ENCODE measurements at regions not wholly inside any gene's neighbourhood (a gene's known extent, or its start where the extent isn't known, plus 50 kb on each side); places are given as distances from the start of the nearest gene placed in this dataset.
A peak's percentile ranks its signal among the peaks of the same experiment; 100 is the strongest.

GRCh38 chr5:4065472-4066320 is 470.1 kb downstream of the IRX1 start:
- no peak for DNase-seq (ENCODE audit: low read depth, low spot score)

- DNase-seq (ENCODE audit: low read depth, low spot score) = no peak
Measured at GRCh38 chr5:4068171-4068570, 472.5 kb downstream of the IRX1 start.

GRCh38 chr5:4078544-4078943 is 482.9 kb downstream of the IRX1 start:
- no peak for DNase-seq (ENCODE audit: low read depth, low spot score)

- DNase-seq (ENCODE audit: low read depth, low spot score) = peak; percentile 14
Measured at GRCh38 chr5:4079831-4080230, 484.2 kb downstream of the IRX1 start.

- DNase-seq (ENCODE audit: low read depth, low spot score) = no peak
Measured at GRCh38 chr5:4080370-4080769, 484.7 kb downstream of the IRX1 start.

GRCh38 chr5:4081059-4081458 is 485.4 kb downstream of the IRX1 start:
- no peak for DNase-seq (ENCODE audit: low read depth, low spot score)

GRCh38 chr5:4081466-4081865 is 485.8 kb downstream of the IRX1 start:
- DNase-seq (ENCODE audit: low read depth, low spot score) = no peak

- DNase-seq (ENCODE audit: low read depth, low spot score) = peak; percentile 42
Measured at GRCh38 chr5:4082966-4083564, 487.4 kb downstream of the IRX1 start.

- DNase-seq (ENCODE audit: low read depth, low spot score) = no peak
Measured at GRCh38 chr5:4083591-4084337, 488.1 kb downstream of the IRX1 start.

- no peak for DNase-seq (ENCODE audit: low read depth, low spot score)
Measured at GRCh38 chr5:4086081-4086480, 490.4 kb downstream of the IRX1 start.

GRCh38 chr5:4087110-4087509 is 491.5 kb downstream of the IRX1 start:
- no peak for DNase-seq (ENCODE audit: low read depth, low spot score)

- no peak for DNase-seq (ENCODE audit: low read depth, low spot score)
Measured at GRCh38 chr5:4089087-4089486, 493.5 kb downstream of the IRX1 start.

- no peak for DNase-seq (ENCODE audit: low read depth, low spot score)
Measured at GRCh38 chr5:4093236-4093635, 497.6 kb downstream of the IRX1 start.

GRCh38 chr5:4093970-4094369 is 498.3 kb downstream of the IRX1 start:
- DNase-seq (ENCODE audit: low read depth, low spot score) = no peak

GRCh38 chr5:4095918-4096630 is 500.4 kb downstream of the IRX1 start:
- peak; percentile 12 for DNase-seq (ENCODE audit: low read depth, low spot score)

GRCh38 chr5:4097199-4097598 is 501.6 kb downstream of the IRX1 start:
- no peak for DNase-seq (ENCODE audit: low read depth, low spot score)

- no peak for DNase-seq (ENCODE audit: low read depth, low spot score)
Measured at GRCh38 chr5:4098226-4098625, 502.6 kb downstream of the IRX1 start.

GRCh38 chr5:4099386-4099785 is 503.8 kb downstream of the IRX1 start:
- no peak for DNase-seq (ENCODE audit: low read depth, low spot score)

- DNase-seq (ENCODE audit: low read depth, low spot score) = no peak
Measured at GRCh38 chr5:4100739-4101138, 505.1 kb downstream of the IRX1 start.

GRCh38 chr5:4101189-4101588 is 505.6 kb downstream of the IRX1 start:
- DNase-seq (ENCODE audit: low read depth, low spot score) = no peak

- no peak for DNase-seq (ENCODE audit: low read depth, low spot score)
Measured at GRCh38 chr5:4104831-4105597, 509.4 kb downstream of the IRX1 start.
